Endothelial cell of umbilical vein (primary cell): ENCODE measurements at regions not wholly inside any gene's neighbourhood (a gene's known extent, or its start where the extent isn't known, plus 50 kb on each side); places are given as distances from the start of the nearest gene placed in this dataset.

Experiments used
- BruUV-seq: library from RNA; stranded (reverse); fragments of 400-500 nt; replicated peaks from 2 replicates; lab custom pipeline; 2021; lab: Mats Ljungman, UMichigan
- CTCF ChIA-PET: fragments of 300-600, 350-600 bp; sonication (Branson Sonifier 250); formaldehyde crosslinking; loops from one replicate; lab custom pipeline; 2021; ENCODE audit warnings: antibody characterized with exemption, inconsistent platforms; lab: Charles Lee
- POLR2A ChIA-PET: fragments of 300-600, 350-600 bp; sonication (Branson Sonifier 250); formaldehyde crosslinking; loops from one replicate; lab custom pipeline; 2021; ENCODE audit warnings: antibody characterized with exemption, inconsistent platforms; lab: Charles Lee
- DNase-seq: peaks from one replicate; pipeline ENCODE4 v3.0.0-alpha.2; 2011; ENCODE audit warnings: low read depth, low spot score
- FAIRE-seq: peaks from 2 replicates; lab custom pipeline; 2011; peaks lifted over from hg19 to GRCh38; lab: Jason Lieb, UNC
- H2AFZ ChIP-seq: 2 replicates; pipeline ENCODE4 v1.6.0; 2012; ENCODE audit warnings: low read depth, low read length, control low read depth, inconsistent platforms
- H3K27ac ChIP-seq: 2 replicates; pipeline ENCODE4 v1.5.1; 2011; ENCODE audit warnings: low read depth, mild to moderate bottlenecking, control low read depth, low read length, moderate library complexity; ENCODE audit not compliant: insufficient read depth
- H3K27me3 ChIP-seq, 2 experiments: 2 replicates each; pipeline versions ENCODE4 v1.6.0 to v1.6.1; 2011; ENCODE audit warnings: low read length in 2 of 2, mixed read lengths in 1 of 2; ENCODE audit not compliant: control insufficient read depth in 2 of 2, insufficient read depth in 2 of 2
- H3K36me3 ChIP-seq, 2 experiments: 2 replicates in 1 of 2; 3 replicates in 1 of 2; pipeline ENCODE4 v1.5.1; 2011; ENCODE audit warnings: low read length in 2 of 2, mild to moderate bottlenecking in 1 of 2, moderate library complexity in 1 of 2; ENCODE audit not compliant: control insufficient read depth in 2 of 2, insufficient read depth in 2 of 2; ENCODE audit errors: extremely low read depth in 1 of 2
- H3K4me1 ChIP-seq: 3 replicates; pipeline ENCODE4 v1.5.1; 2011; ENCODE audit warnings: mild to moderate bottlenecking, low read length; ENCODE audit not compliant: control insufficient read depth, insufficient read depth; ENCODE audit errors: extremely low read depth
- H3K4me2 ChIP-seq: 2 replicates; pipeline ENCODE4 v1.6.1; 2011; ENCODE audit warnings: low read length, control low read depth, mixed read lengths; ENCODE audit not compliant: insufficient read depth
- H3K4me3 ChIP-seq, 3 experiments: fragments of 200-600 bp in 1 of 3; sonication (generic), shearing (Covaris generic) in 1 of 3; replicated peaks in 1 of 3; 2 replicates each; pipeline ENCODE4 v1.5.1; 2011 to 2016; ENCODE audit warnings: control low read depth in 3 of 3, low read length in 3 of 3, mild to moderate bottlenecking in 2 of 3, inconsistent platforms in 1 of 3, low read depth in 1 of 3, moderate library complexity in 1 of 3; ENCODE audit not compliant: insufficient read depth in 1 of 3
- H3K79me2 ChIP-seq: 2 replicates; pipeline ENCODE4 v1.6.0; 2012; ENCODE audit warnings: low read length, inconsistent platforms; ENCODE audit not compliant: control insufficient read depth, insufficient read depth
- H3K9ac ChIP-seq: replicated peaks from 2 replicates; pipeline ENCODE3; 2011; ENCODE audit warnings: low read length, control low read depth; ENCODE audit not compliant: insufficient read depth; ENCODE audit errors: extremely low read depth
- H3K9me1 ChIP-seq: replicated peaks from 3 replicates; pipeline ENCODE4 v1.6.0; 2011; ENCODE audit warnings: mild to moderate bottlenecking, low read length; ENCODE audit not compliant: control insufficient read depth, insufficient read depth; ENCODE audit errors: extremely low read depth
- H3K9me3 ChIP-seq: replicated peaks from 2 replicates; pipeline ENCODE4 v1.5.1; 2012; ENCODE audit warnings: low read length, inconsistent platforms; ENCODE audit not compliant: control insufficient read depth, insufficient read depth
- H4K20me1 ChIP-seq: replicated peaks from 2 replicates; pipeline ENCODE3; 2011; ENCODE audit warnings: mild to moderate bottlenecking, low read length; ENCODE audit not compliant: control insufficient read depth, insufficient read depth; ENCODE audit errors: extremely low read depth
- CTCF ChIP-seq, 2 donors: IDR thresholded peaks; 1 replicate in 1 of 2; 2 replicates in 1 of 2; pipeline ENCODE4 v1.5.1; 2011; ENCODE audit warnings: low read length in 2 of 2, mild to moderate bottlenecking in 2 of 2, moderate library complexity in 2 of 2, control low read depth in 1 of 2, inconsistent platforms in 1 of 2, low read depth in 1 of 2; ENCODE audit not compliant: insufficient read depth in 1 of 2; ENCODE audit errors: extremely low read depth in 1 of 2
- EZH2 ChIP-seq: IDR thresholded peaks from 2 replicates; pipeline ENCODE4 v1.6.1; 2012; ENCODE audit warnings: borderline replicate concordance, low read depth, mild to moderate bottlenecking, moderate library complexity, low read length, inconsistent platforms; ENCODE audit not compliant: severe bottlenecking
- FOS ChIP-seq: IDR thresholded peaks from 2 replicates; pipeline ENCODE4 v1.6.1; 2011; ENCODE audit warnings: mild to moderate bottlenecking, low read length, moderate library complexity, borderline replicate concordance; ENCODE audit not compliant: insufficient read depth
- GATA2 ChIP-seq: IDR thresholded peaks from 2 replicates; pipeline ENCODE4 v1.7.0; 2011; ENCODE audit warnings: low read depth, mild to moderate bottlenecking, moderate library complexity, mixed read lengths, low read length; ENCODE audit not compliant: insufficient read length, insufficient read depth
- JUN ChIP-seq: IDR thresholded peaks from 2 replicates; pipeline ENCODE4 v1.6.1; 2011; ENCODE audit warnings: borderline replicate concordance, low read depth; ENCODE audit not compliant: insufficient read length, insufficient read depth
- MAX ChIP-seq: IDR thresholded peaks from 2 replicates; pipeline ENCODE4 v1.6.1; 2011; ENCODE audit not compliant: insufficient read depth, insufficient read length
- POLR2A ChIP-seq: IDR thresholded peaks from 2 replicates; pipeline ENCODE4 v1.6.1; 2012; ENCODE audit warnings: low read depth, mild to moderate bottlenecking, control low read depth, low read length
- dilution Hi-C: fragments of 300-500 bp; cut with MboI; formaldehyde crosslinking; loops from one replicate; pipeline ENCODE4 v1.15.0; 2019; ENCODE audit warnings: low sequenced_read_pairs; ENCODE audit not compliant: extremely low pct_ligation_motif_present
- intact Hi-C: fragments of 100-400 bp; cut with micrococcal nuclease; formaldehyde crosslinking; loops from one replicate; pipeline ENCODE4 v1.10.0; 2022

GRCh38 chr15:53461677-53462076, 297.8 kb downstream of the WDR72 start:
- Histone ChIP-seq H4K20me1 (no peaks in the 10 kb centered on the region), H3K4me2 (no peak overlapping the region), H3K27me3 (no peaks in the 10 kb centered on the region), H3K4me3 (no peak overlapping the region), H2AFZ (no peak overlapping the region), H3K4me1 (no peaks in the 10 kb centered on the region), H3K9me3 (no peaks in the 10 kb centered on the region), H3K27ac (no peak overlapping the region), H3K36me3 (no peaks in the 10 kb centered on the region), H3K79me2 (no peaks in the 10 kb centered on the region), H3K9me1 (no peaks in the 10 kb centered on the region), H3K9ac (no peak overlapping the region)
- CTCF ChIA-PET, result no interaction called here
- dilution Hi-C loops (no loop called here), intact Hi-C loops (no loop called here)
- BruUV-seq, result no TSS peak
- no peak for DNase-seq
- FAIRE-seq, result no peak
- POLR2A ChIA-PET, result no interaction called here
- no peak for TF ChIP-seq GATA2
- no peak for TF ChIP-seq CTCF (IDR thresholded peaks at IDR 0.05; ENCODE audit: extremely low read depth in 1 of 2, insufficient read depth in 1 of 2, low read depth in 1 of 2, low read length in 2 of 2)
- no peak for TF ChIP-seq FOS
- no peak for TF ChIP-seq MAX
- TF ChIP-seq POLR2A, result no peak
- TF ChIP-seq EZH2, result no peak
- TF ChIP-seq JUN, result no peak

GRCh38 chr15:53458736-53459135, 300.7 kb downstream of the WDR72 start:
- Histone ChIP-seq H3K9ac (no peak overlapping the region), H3K4me3 (no peak overlapping the region), H2AFZ (no peak overlapping the region), H3K36me3 (no peaks in the 10 kb centered on the region), H3K4me1 (no peaks in the 10 kb centered on the region), H4K20me1 (no peaks in the 10 kb centered on the region), H3K79me2 (no peaks in the 10 kb centered on the region), H3K27me3 (no peaks in the 10 kb centered on the region), H3K27ac (no peak overlapping the region), H3K9me1 (no peaks in the 10 kb centered on the region), H3K9me3 (no peaks in the 10 kb centered on the region), H3K4me2 (no peak overlapping the region)
- intact Hi-C loops (no loop called here), dilution Hi-C loops (no loop called here)
- POLR2A ChIA-PET, result no interaction called here
- TF ChIP-seq CTCF (IDR thresholded peaks at IDR 0.05; ENCODE audit: extremely low read depth in 1 of 2, insufficient read depth in 1 of 2, low read depth in 1 of 2, low read length in 2 of 2), result no peak
- FAIRE-seq, result no peak
- CTCF ChIA-PET, result no interaction called here
- DNase-seq, result no peak
- no TSS peak for BruUV-seq
